ENCODE measurements at regions not wholly inside any gene's neighbourhood (a gene's known extent, or its start where the extent isn't known, plus 50 kb on each side); places are given as distances from the start of the nearest gene placed in this dataset.

- no peak for TF ChIP-seq CTCF (conservative IDR thresholded peaks at IDR 0.05)
- TF ChIP-seq ZFX (IDR thresholded peaks at IDR 0.05), result no peak
These were observed 900.8 kb downstream of the TTLL7 start for GRCh38 chr1:83098131-83098530.

All from C4-2B (cell line).